Activated T-cell treated with anti-CD3 and anti-CD28 coated beads, Interleukin-2, amount 50 U/mL, for 72 hours (primary cell): ENCODE measurements at regions not wholly inside any gene's neighbourhood (a gene's known extent, or its start where the extent isn't known, plus 50 kb on each side); places are given as distances from the start of the nearest gene placed in this dataset.
A peak's percentile ranks its signal among the peaks of the same experiment; 100 is the strongest.
"Not testable (repeated sequence)": the region's sequence is repeated elsewhere in the genome, so short reads cannot be mapped to it uniquely, and the experiment has no call there.

Source experiments
- ATAC-seq, 2 donors: fragments of 150-1000 bp; cut with Tn5 transposase; replicated peaks in 1 of 2; 2 replicates each; pipeline ENCODE4 v1.10.0; 2021; ENCODE audit warnings: moderate library complexity in 2 of 2, mild to moderate bottlenecking in 1 of 2
- DNase-seq, 2 donors: peaks; one replicate each; pipeline ENCODE4 v3.0.0; 2021 to 2022; ENCODE audit warnings: mixed read lengths in 1 of 2
- H3K27ac Mint-ChIP-seq: one replicate; pipeline ENCODE4 v1.8.0; 2022; ENCODE audit warnings: mild to moderate bottlenecking, moderate library complexity, mixed read lengths
- H3K27me3 Mint-ChIP-seq: one replicate; pipeline ENCODE4 v1.8.0; 2022; ENCODE audit warnings: low read depth, mixed read lengths
- H3K36me3 Mint-ChIP-seq, 2 donors: one replicate each; pipeline ENCODE4 v1.8.0; 2022; ENCODE audit warnings: mixed read lengths in 2 of 2, mild to moderate bottlenecking in 1 of 2; ENCODE audit not compliant: insufficient read depth in 2 of 2
- H3K4me1 Mint-ChIP-seq: one replicate; pipeline ENCODE4 v1.8.0; 2022; ENCODE audit warnings: low read depth, mixed read lengths
- H3K4me3 Mint-ChIP-seq, 2 donors: one replicate each; pipeline ENCODE4 v1.8.0; 2022; ENCODE audit warnings: mild to moderate bottlenecking in 2 of 2, mixed read lengths in 2 of 2, moderate library complexity in 2 of 2
- H3K9me3 Mint-ChIP-seq, 2 donors: one replicate each; pipeline ENCODE4 v1.8.0; 2022; ENCODE audit warnings: mixed read lengths in 2 of 2

DNA sequence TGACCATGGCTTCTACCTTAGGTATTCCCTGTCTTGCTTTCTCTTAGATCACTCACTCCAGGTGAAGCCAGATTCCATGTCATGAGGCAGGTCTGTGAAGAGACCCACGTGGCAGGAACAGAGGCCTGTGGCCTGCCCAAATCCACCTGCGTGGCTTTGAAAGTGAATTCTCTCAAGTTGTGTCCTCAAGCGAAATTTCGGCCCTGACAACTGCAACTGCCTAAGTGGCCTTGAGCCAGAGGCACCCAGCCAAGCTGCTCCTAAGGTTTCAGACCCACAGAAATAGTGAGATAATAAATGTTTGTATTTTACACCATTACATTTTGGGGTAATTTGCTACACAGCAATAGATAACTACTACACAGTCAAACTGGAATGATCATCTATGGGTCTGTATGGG lies 497.9 kb downstream of the XYLT1 start:
- Mint-ChIP-seq H3K9me3 (peaks cover 0 to 1% of the 10 kb centered on the region in 2 donors), H3K27ac (no peak overlapping the region), H3K36me3 (no peaks in the 10 kb centered on the region), H3K27me3 (no peaks in the 10 kb centered on the region), H3K4me3 (no peak overlapping the region), H3K4me1 (no peaks in the 10 kb centered on the region)
- ATAC-seq (no peak), DNase-seq (no peak)

DNA sequence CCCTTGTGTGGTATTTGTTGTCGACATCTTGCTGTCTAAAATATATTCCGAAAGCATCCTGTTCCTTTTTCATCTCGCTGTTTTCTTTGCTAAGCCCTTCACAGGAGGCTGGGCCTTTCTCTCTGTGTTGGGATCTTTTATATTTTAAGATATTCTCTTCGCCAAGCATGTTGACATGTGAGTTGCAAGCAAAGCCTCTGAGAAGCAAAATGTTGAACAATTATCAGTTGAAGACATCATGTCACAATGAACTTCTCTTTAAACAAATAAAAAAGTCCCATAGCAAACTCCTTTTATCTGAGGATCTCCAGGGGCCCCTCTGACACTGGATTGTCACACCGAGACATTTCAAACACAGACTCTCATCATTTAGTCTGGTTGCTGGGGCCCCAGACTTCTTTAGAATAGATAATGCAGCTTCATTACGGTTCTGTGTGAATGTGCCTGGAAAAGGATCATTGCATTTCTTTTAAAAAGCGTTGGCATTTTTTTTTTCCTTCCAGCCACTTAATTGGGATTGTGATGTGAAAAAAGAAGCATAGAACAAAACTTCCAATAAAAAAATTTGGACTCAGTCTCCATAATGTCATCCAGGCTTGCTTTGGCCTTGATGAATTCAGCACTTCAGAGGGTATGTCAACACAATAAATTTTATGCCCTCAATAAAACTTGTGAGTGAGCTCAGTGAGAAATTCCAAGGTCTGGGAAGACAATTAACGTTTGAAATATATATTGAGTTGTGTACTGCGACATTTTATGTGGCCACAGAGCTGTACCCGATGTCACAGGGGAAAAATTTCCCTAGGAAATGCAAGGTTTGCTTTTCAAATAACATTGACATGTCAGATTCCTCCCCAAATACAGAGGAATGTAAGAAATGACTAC lies 496.8 kb downstream of the XYLT1 start:
- Mint-ChIP-seq H3K4me1 (no peaks in the 10 kb centered on the region), H3K27ac (no peak overlapping the region), H3K9me3 (peaks cover 0 to 1% of the 10 kb centered on the region in 2 donors), H3K27me3 (no peaks in the 10 kb centered on the region), H3K36me3 (no peaks in the 10 kb centered on the region), H3K4me3 (no peak overlapping the region)
- no peak for ATAC-seq
- no peak for DNase-seq

DNA sequence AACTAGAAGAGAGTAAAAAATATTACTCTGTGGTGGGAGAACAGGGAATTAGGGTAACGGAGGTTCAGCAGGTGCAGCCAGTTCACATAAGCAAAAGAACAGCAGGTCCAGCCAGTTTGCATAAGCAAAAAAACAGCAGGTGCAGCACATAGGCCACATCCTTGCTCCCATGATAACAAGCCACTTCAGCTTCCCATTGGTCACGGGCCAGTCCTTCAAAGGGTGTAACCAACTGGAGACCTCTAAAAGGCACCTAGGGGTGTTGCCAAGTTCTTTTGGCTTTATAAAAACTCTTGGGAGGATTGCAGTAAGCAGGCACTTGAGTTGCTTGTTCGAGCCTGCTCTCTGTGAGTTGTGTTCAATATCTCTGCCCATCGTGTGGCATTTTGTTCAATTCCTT lies 488.1 kb downstream of the XYLT1 start:
- peaks cover 0 to 4% of the 10 kb centered on the region in 2 donors for H3K36me3 Mint-ChIP-seq
- peaks cover 2 to 6% of the 10 kb centered on the region in 2 donors for H3K9me3 Mint-ChIP-seq
- no peaks in the 10 kb centered on the region for H3K4me1 Mint-ChIP-seq
- H3K27ac Mint-ChIP-seq: no peak overlapping the region
- H3K4me3 Mint-ChIP-seq: no peak overlapping the region
- no peaks in the 10 kb centered on the region for H3K27me3 Mint-ChIP-seq
- ATAC-seq (no peak), DNase-seq (no peak)

DNA sequence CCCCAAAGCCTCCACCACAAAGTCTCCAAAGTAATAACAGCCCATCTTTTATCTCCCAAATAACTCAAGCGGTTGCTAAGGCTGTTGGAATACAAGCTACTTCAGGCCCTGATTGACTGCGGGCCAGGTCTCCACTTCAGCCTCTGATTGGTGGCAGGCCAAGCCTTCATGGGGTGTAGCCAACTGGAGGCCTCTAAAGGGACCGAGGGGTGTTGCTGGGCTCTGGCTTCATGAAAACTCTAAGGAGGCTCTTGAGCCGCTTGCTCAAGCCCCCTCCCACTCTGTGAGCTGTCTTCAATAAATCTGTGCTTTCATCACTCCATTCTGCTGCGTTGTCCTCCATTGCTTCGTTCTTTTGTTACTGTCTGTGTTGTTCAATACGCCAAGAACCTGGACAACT lies 487.2 kb downstream of the XYLT1 start:
- DNase-seq (no peak), ATAC-seq (no peak)
- H3K27ac Mint-ChIP-seq: no peak overlapping the region
- H3K4me1 Mint-ChIP-seq: no peaks in the 10 kb centered on the region
- no peaks in the 10 kb centered on the region for H3K27me3 Mint-ChIP-seq
- H3K9me3 Mint-ChIP-seq: peaks cover 2 to 6% of the 10 kb centered on the region in 2 donors
- H3K4me3 Mint-ChIP-seq: no peak overlapping the region
- peaks cover 0 to 4% of the 10 kb centered on the region in 2 donors for H3K36me3 Mint-ChIP-seq

DNA sequence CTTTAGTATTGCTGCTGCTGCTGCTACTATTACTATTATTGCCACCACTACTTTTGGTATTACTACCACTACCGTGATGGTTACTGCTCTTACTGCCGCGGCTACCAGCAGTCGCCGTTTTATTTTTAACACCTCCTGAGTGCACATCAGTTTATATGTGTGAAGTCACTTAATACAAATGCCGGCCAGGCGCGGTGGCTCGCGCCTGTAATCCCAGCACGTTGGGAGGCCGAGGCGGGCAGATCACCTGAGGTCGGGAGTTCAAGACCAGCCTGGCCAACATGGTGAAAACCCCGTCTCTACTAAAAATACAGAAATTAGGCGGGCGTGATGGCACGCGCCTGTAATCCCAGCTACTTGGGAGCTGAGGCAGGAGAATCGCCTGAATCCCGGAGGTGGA lies 486.7 kb downstream of the XYLT1 start:
- not testable (repeated sequence) for H3K27me3 Mint-ChIP-seq, H3K4me1 Mint-ChIP-seq, DNase-seq, H3K27ac Mint-ChIP-seq, ATAC-seq, H3K36me3 Mint-ChIP-seq, H3K4me3 Mint-ChIP-seq, H3K9me3 Mint-ChIP-seq

DNA sequence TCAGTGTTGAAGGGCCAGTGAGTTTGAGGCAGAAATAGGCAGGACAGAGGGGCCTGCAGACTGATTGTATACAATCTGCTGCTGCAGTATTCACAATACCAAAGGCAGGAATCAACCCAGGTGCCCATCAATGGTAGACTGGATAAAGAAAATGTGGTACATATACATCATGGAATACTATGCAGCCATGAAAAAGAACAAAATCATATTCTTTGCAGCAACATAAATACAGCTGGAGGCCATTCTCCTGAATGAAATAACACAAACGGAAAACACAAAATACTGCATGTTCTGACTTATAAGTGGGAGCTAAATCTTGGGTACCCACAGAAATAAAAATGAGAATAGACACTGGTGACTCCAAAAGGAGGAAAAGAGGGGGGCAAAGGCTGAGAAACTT lies 485.1 kb downstream of the XYLT1 start:
- Mint-ChIP-seq H3K4me3 (no peak overlapping the region), H3K27me3 (no peaks in the 10 kb centered on the region), H3K27ac (no peak overlapping the region), H3K4me1 (no peaks in the 10 kb centered on the region), H3K9me3 (peaks cover 2 to 6% of the 10 kb centered on the region in 2 donors), H3K36me3 (peaks cover 0 to 4% of the 10 kb centered on the region in 2 donors)
- no peak for ATAC-seq
- no peak for DNase-seq

DNA sequence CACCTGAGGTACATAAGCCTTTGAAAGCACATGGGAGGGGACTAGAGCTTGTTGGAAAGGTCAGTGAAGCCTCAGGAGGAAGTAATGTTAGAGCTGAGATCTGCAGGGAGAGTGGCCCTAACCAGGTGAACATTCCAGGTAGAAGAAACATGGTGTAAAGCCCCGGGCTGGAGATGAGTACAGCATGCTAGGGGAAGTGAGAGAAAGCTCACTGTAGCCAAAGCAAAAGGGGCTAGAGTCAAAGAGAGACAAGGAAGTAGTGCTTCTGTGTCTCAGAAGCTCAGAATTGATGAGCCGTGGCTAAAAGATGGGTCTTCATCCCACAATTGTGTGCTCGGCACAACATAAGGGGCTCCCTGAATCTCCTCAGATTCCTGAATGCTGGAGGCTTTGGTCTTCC lies 481.8 kb downstream of the XYLT1 start:
- Mint-ChIP-seq H3K27ac (no peak overlapping the region), H3K9me3 (peaks cover 0 to 6% of the 10 kb centered on the region in 2 donors), H3K27me3 (peaks cover 2% of the 10 kb centered on the region), H3K4me3 (no peak overlapping the region), H3K4me1 (peaks cover 15% of the 10 kb centered on the region), H3K36me3 (peaks cover 0 to 4% of the 10 kb centered on the region in 2 donors)
- no peak for ATAC-seq
- no peak for DNase-seq

DNA sequence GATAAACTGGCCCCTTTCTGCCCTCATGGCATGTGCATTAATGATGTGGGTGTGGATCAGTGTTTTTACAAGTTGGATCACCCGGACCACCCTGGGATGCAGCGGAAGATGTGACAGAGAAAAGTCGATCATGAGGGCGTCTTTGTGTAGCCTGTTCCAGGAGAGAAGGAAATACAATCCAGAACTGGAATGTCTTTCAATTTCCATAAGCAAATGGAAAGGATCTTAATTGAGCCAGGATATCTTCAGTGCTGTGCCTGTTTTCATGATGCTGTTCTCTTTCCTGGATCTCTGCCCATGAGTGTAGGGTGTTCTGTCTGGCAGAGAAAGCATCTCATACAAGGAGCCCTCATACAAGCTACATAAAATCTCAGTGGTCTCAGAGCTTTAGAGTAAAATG lies 481.4 kb downstream of the XYLT1 start:
- H3K27me3 Mint-ChIP-seq: peaks cover 5% of the 10 kb centered on the region

DNA sequence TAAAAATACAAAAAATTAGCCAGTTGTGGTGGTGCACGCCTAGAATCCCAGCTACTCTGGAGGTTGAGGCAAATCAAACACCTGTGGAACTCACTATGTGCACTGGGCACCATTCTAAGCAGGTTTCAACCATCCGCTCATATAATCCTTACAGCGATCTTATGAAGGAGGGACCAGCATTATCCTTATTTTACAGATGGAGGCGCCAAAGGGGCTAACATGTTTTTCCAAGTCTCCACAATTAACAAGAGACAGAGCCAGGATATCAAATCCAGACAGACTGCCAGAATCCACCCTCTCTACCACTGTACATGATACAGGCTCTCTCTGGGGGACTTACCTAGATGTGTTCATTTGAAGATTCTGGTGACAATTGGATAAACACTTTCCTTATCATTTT lies 479.0 kb downstream of the XYLT1 start:
- Mint-ChIP-seq H3K27ac (no peak overlapping the region), H3K9me3 (no peaks in the 10 kb centered on the region), H3K27me3 (peaks cover 5% of the 10 kb centered on the region), H3K4me3 (no peak overlapping the region), H3K4me1 (peaks cover 22% of the 10 kb centered on the region), H3K36me3 (no peaks in the 10 kb centered on the region)
- DNase-seq (no peak), ATAC-seq (no peak)

More for the DNA sequence above, 481.4 kb downstream of the XYLT1 start:
- ATAC-seq (no peak), DNase-seq (no peak)
- H3K4me3 Mint-ChIP-seq: no peak overlapping the region
- peaks cover 18% of the 10 kb centered on the region for H3K4me1 Mint-ChIP-seq
- no peak overlapping the region for H3K27ac Mint-ChIP-seq
- H3K36me3 Mint-ChIP-seq: peaks cover 0 to 4% of the 10 kb centered on the region in 2 donors
- peaks cover 0 to 6% of the 10 kb centered on the region in 2 donors for H3K9me3 Mint-ChIP-seq

DNA sequence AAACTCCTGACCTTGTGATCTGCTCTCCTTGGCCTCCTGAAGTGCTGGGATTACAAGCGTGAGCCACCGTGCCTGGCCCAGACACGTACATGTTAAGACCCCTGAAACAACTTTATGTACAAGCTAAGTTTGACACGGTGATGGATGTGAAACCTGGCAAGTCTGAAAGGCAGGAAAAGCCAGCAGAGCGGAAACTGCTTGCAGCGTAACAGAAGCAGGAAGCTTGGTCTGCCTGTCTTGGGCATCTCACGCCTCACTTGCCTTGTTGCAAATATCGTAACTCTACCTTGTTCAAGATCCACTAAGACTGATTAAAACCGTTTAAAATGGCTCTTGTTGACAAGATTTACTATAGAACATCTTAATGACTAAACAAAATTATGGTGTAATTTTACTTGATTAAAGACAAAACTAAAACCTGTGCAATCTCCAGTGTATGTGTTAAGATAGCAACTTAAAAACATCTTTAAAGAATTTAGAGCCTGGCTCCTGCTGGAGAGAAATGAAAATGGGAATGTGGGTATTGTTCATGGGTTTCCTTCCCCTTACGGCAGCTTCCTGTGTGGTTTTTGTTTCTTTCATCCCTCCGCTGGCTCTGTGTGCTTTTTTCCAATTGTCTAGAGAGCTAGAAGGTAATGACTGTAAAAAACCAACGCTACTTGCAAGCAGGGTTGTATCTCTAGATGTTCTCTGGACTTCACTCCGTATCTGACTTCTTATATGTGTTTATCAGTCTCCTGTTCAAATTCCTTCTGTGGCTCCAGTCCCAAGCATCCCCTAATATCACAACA lies 477.6 kb downstream of the XYLT1 start:
- ATAC-seq: peak in 1 of 2 donors; percentile 25
- H3K4me3 Mint-ChIP-seq: peak overlapping the region; percentile 37 to 61
- DNase-seq: peak in 1 of 2 donors; percentile 2
- no peak overlapping the region for H3K27ac Mint-ChIP-seq
- H3K9me3 Mint-ChIP-seq: no peaks in the 10 kb centered on the region
- H3K36me3 Mint-ChIP-seq: no peaks in the 10 kb centered on the region
- H3K4me1 Mint-ChIP-seq: peaks cover 28% of the 10 kb centered on the region
- peaks cover 5% of the 10 kb centered on the region for H3K27me3 Mint-ChIP-seq

DNA sequence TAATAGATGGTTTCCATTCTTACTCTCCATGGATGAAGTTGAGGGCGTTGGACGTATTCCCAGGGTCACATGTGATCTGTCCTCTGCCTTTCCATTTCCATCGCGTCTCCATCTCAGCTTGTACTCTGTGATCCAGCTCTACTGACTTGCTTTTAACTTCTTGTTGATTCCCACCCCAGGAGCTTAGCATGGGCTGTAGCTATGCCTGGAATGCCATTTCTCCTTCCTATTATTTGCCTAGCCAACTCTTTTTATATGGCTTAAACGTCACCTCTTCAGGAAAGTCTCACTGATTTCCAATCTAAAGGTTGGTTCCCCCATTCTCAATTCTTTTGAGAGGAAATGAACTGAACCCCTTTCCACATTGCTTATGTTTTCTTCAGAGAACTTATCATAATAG lies 475.9 kb downstream of the XYLT1 start:
- Mint-ChIP-seq H3K4me3 (no peak overlapping the region), H3K27ac (no peak overlapping the region), H3K4me1 (peaks cover 28% of the 10 kb centered on the region), H3K36me3 (no peaks in the 10 kb centered on the region), H3K9me3 (no peaks in the 10 kb centered on the region), H3K27me3 (peaks cover 5% of the 10 kb centered on the region)
- DNase-seq (no peak), ATAC-seq (no peak)

DNA sequence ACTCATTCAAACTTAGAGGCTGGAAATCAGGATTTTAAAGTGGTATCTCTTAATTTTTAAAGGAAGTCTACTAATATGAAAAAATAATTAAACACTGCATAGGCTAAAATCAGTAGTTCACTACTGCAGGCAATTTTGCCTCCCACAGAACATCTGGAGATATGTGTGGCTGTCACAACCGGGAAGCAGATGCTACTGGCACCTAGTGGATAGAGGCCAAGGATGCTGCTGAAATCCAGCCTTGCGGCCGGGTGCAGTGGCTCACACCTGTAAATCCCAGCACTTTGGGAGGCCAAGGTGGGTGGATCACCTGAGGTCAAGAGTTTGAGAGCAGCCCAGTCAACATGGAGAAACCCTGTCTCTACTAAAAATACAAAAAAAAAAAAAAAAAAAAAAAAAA lies 473.9 kb downstream of the XYLT1 start:
- Mint-ChIP-seq H3K9me3 (no peaks in the 10 kb centered on the region), H3K36me3 (no peaks in the 10 kb centered on the region), H3K4me1 (peaks cover 28% of the 10 kb centered on the region), H3K4me3 (no peak overlapping the region), H3K27ac (no peak overlapping the region), H3K27me3 (peaks cover 5% of the 10 kb centered on the region)
- DNase-seq: no peak
- no peak for ATAC-seq

DNA sequence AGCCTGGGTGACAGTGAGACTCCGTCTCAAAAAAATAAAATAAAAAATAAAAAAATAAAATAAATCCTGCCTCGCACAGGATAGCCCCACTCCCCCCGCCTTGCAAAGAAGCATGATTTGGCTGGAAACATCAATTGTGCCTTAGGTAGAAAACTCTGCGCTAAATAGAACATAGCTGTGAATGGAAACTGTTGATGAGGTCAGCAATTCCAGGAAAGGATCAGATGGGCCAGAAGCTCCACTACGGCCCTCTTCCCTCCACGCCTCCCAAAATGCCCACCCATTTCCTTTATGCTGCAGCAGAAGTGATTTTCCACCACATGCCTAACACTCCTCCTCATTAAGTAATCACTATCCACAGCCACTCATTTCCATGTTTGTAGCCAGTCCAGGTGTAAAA lies 473.4 kb downstream of the XYLT1 start:
- ATAC-seq: no peak
- H3K27me3 Mint-ChIP-seq: peaks cover 5% of the 10 kb centered on the region
- no peak overlapping the region for H3K4me3 Mint-ChIP-seq
- H3K4me1 Mint-ChIP-seq: peaks cover 28% of the 10 kb centered on the region
- H3K27ac Mint-ChIP-seq: no peak overlapping the region
- H3K9me3 Mint-ChIP-seq: no peaks in the 10 kb centered on the region
- no peak for DNase-seq
- H3K36me3 Mint-ChIP-seq: no peaks in the 10 kb centered on the region
